Vagina (tissue), 2 donors: ENCODE measurements at regions not wholly inside any gene's neighbourhood (a gene's known extent, or its start where the extent isn't known, plus 50 kb on each side); places are given as distances from the start of the nearest gene placed in this dataset.

Experiments used
- POLR2AphosphoS5 ChIP-seq, 2 donors: sonication (generic); formaldehyde crosslinking; IDR thresholded peaks; one replicate each; pipeline ENCODE4 v1.9.0; 2017; ENCODE audit warnings: antibody characterized with exemption in 2 of 2, mild to moderate bottlenecking in 2 of 2, low read depth in 1 of 2; ENCODE audit not compliant: insufficient read depth in 1 of 2
- TF ChIP-seq, protein P1 (sequence below), 3 experiments: fragments of 450-650 bp in 2 of 3; fragments of 200-600 bp in 1 of 3; sonication (generic) in 1 of 3; IDR thresholded peaks; one replicate each; pipeline ENCODE4 v1.5.1; 2017 to 2019; ENCODE audit warnings: antibody characterized with exemption in 3 of 3, mild to moderate bottlenecking in 2 of 3, moderate library complexity in 2 of 3

DNA sequence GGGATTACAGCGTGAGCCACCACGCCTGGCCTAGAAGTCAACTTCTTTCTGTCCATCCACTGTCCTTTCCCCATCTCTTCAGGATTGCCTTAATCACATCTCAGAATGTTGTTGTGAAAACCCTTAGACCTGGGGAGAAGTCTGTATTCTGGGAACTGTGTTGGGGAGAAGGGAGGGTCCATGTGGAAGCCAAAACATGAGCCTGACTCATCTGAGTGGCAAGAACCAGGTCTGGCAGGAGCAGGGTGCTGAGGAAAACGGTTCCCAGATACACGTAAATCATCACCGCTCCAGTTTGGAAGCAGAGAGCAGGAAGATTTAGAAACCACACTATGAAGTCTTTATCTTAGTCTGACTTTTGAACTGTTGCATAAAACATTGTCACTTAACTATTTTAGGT lies 245.6 kb upstream of the RGS6 start:
- TF ChIP-seq, protein P1, sequence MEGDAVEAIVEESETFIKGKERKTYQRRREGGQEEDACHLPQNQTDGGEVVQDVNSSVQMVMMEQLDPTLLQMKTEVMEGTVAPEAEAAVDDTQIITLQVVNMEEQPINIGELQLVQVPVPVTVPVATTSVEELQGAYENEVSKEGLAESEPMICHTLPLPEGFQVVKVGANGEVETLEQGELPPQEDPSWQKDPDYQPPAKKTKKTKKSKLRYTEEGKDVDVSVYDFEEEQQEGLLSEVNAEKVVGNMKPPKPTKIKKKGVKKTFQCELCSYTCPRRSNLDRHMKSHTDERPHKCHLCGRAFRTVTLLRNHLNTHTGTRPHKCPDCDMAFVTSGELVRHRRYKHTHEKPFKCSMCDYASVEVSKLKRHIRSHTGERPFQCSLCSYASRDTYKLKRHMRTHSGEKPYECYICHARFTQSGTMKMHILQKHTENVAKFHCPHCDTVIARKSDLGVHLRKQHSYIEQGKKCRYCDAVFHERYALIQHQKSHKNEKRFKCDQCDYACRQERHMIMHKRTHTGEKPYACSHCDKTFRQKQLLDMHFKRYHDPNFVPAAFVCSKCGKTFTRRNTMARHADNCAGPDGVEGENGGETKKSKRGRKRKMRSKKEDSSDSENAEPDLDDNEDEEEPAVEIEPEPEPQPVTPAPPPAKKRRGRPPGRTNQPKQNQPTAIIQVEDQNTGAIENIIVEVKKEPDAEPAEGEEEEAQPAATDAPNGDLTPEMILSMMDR (IDR thresholded peaks at IDR 0.05) = no peak
- TF ChIP-seq POLR2AphosphoS5 (IDR thresholded peaks at IDR 0.05; ENCODE audit: insufficient read depth in 1 of 2, low read depth in 1 of 2) = no peak
